ENCODE measurements at regions not wholly inside any gene's neighbourhood (a gene's known extent, or its start where the extent isn't known, plus 50 kb on each side); places are given as distances from the start of the nearest gene placed in this dataset.

DNA sequence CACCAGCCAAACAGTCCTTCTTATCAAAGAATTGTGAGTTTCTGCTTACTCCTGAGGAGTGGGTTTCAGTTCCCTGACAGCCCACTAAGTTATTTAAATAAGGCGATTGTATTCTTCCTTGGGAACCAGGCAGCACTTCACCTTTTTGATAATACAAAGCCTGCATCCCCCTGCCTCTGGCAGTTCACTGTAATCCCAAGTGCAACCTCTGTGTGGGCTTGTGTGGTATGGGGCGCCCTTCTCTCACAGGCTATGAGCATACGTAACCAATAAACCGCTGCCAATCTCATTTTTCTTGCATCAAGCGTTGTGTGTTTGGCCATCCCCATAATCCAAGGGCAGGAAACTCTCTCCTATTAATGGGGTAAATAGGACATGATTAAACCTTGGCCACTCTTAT lies 1025.6 kb downstream of the NSUN3 start:
- H3K27ac ChIP-seq = no peak overlapping the region
- no peaks in the 10 kb centered on the region for H3K4me1 ChIP-seq
- H3K36me3 ChIP-seq = no peaks in the 10 kb centered on the region
- H3K9me3 ChIP-seq = no peaks in the 10 kb centered on the region
- no peaks in the 10 kb centered on the region for H3K27me3 ChIP-seq
- intact Hi-C loops (cut with DNase I) = no loop called here
- TF ChIP-seq, protein P1, sequence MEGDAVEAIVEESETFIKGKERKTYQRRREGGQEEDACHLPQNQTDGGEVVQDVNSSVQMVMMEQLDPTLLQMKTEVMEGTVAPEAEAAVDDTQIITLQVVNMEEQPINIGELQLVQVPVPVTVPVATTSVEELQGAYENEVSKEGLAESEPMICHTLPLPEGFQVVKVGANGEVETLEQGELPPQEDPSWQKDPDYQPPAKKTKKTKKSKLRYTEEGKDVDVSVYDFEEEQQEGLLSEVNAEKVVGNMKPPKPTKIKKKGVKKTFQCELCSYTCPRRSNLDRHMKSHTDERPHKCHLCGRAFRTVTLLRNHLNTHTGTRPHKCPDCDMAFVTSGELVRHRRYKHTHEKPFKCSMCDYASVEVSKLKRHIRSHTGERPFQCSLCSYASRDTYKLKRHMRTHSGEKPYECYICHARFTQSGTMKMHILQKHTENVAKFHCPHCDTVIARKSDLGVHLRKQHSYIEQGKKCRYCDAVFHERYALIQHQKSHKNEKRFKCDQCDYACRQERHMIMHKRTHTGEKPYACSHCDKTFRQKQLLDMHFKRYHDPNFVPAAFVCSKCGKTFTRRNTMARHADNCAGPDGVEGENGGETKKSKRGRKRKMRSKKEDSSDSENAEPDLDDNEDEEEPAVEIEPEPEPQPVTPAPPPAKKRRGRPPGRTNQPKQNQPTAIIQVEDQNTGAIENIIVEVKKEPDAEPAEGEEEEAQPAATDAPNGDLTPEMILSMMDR (IDR thresholded peaks at IDR 0.05) = no peak
- no peak overlapping the region for H3K4me3 ChIP-seq
- WGBS, 2 donors = 84 to 90% methylated on average over 5 of the region's 5 CpGs
- DNase-seq (no peak), ATAC-seq (no peak)

DNA sequence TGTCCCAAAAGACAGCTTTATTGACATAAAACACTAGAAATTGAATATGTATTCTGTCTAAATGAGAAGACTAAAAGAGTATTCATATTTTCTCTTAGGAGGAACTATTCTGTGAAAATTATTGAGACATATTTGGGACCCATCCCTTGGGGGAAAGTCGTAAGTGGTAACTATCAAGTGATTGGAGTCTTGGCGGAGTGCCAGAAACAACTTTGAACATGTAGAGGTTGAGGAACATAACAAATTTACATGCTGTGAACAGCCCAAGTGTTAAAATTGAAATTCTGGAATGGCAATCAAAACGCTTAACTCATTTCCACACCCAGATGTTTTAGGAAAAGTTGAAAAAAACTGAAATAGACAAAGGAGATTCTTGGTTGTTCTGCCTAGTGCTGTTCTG lies 1034.6 kb downstream of the NSUN3 start:
- no peaks in the 10 kb centered on the region for H3K4me1 ChIP-seq
- TF ChIP-seq, protein P1 (IDR thresholded peaks at IDR 0.05) = no peak
- H3K27ac ChIP-seq = no peak overlapping the region
- DNase-seq = no peak
- intact Hi-C loops (cut with DNase I) = no loop called here
- H3K36me3 ChIP-seq = no peaks in the 10 kb centered on the region
- H3K27me3 ChIP-seq = no peaks in the 10 kb centered on the region
- H3K9me3 ChIP-seq = peaks cover 0 to 3% (median 0%) of the 10 kb centered on the region in 11 donors
- no peak overlapping the region for H3K4me3 ChIP-seq
- no peak for ATAC-seq
- 41 to 48% methylated on average over 3 of the region's 3 CpGs for WGBS, 2 donors

DNA sequence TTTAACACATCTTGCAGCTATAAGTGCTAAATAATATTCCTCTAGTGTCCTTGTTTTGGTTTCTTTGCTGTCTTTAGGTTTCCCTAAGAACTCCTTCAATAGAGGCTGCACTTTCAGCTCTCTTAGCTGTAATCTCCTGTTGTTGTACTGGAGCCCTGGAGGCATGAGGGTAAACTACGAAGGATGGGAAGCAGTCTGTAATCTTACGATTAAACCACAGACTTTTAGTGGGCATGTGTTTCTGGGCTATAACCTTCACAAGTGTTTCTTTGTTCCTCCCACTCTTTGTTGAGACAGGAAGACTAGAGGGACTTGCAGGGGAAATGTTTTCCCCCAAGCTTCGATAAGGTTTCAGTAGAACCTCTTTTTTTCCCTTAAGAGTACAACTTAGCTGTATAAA lies 1058.1 kb downstream of the NSUN3 start:
- no peak overlapping the region for H3K4me3 ChIP-seq
- WGBS, 2 donors = 35 to 49% methylated on average over 3 of the region's 3 CpGs
- intact Hi-C loops (cut with DNase I) = no loop called here

DNA sequence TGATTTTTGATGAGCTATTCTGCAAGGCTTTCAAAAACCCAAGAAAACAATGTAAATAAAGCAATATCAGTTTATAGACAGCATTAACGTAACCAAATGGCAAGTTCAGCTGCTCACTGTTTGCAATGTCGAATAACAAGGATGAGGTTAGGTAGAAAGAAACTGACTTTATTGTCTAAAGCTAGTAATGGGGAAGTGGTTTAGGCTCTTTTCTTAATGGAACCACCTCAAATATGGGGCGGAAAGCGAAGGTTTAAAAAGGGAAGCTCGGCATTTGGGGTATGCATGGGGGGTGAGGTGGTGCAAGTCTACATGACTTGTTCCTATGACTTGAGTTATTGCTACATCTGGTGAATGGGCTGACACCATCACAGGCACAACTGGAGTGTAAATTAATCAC lies 1060.2 kb downstream of the NSUN3 start:
- Histone ChIP-seq H3K27ac (no peak overlapping the region), H3K4me3 (no peak overlapping the region), H3K27me3 (no peaks in the 10 kb centered on the region), H3K4me1 (peaks cover 0 to 3% (median 0%) of the 10 kb centered on the region in 9 donors), H3K36me3 (no peaks in the 10 kb centered on the region), H3K9me3 (peaks cover 0 to 24% (median 0%) of the 10 kb centered on the region in 11 donors)
- ATAC-seq (no peak), DNase-seq (no peak)
- TF ChIP-seq, protein P1 (IDR thresholded peaks at IDR 0.05) = no peak
- 69 to 70% methylated on average over 5 of the region's 5 CpGs for WGBS, 2 donors
- intact Hi-C loops (cut with DNase I) = no loop called here

More for the DNA sequence above, 1058.1 kb downstream of the NSUN3 start:
- no peaks in the 10 kb centered on the region for H3K4me1 ChIP-seq
- TF ChIP-seq, protein P1 (IDR thresholded peaks at IDR 0.05) = no peak
- DNase-seq = no peak
- H3K36me3 ChIP-seq = no peaks in the 10 kb centered on the region
- H3K27ac ChIP-seq = no peak overlapping the region
- H3K9me3 ChIP-seq = peaks cover 0 to 21% (median 0%) of the 10 kb centered on the region in 11 donors
- H3K27me3 ChIP-seq = no peaks in the 10 kb centered on the region
- ATAC-seq = no peak

All from heart right ventricle (tissue), 16 donors.